ENCODE measurements at regions not wholly inside any gene's neighbourhood (a gene's known extent, or its start where the extent isn't known, plus 50 kb on each side); places are given as distances from the start of the nearest gene placed in this dataset.

DNA sequence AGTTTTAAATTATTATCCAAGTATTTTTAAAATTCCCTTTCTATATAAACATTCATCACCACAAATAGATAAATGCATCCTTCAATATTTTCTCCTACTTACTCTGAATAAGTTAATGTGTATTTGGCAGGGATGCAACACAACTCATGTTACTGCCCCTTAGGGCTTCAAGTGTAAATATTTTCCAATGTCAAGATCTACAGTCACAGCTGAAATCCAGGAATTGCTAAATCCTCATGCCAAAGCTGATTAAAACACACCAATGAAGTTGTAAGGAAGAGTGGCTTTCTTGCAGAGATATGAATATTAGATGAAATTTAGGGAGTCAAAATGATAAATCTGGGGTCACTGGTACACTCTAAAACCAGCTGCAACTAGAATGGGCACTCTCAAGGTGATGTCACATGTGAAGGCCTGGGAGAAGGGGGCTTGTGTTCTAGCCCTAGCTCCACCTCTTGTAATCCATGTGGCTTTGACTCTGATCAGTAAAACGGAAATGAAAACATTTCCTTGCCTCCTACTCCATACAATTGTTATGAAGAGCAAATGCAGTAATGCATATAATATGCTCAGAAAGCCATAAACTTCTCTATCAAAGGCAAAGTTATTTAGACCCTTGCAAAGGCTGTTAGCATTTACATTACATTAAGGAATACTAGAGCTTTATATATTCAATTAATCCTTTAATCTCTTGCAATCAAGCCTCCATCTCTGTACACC is 228.1 kb upstream of the NFE2L3 start:
- DNase-seq = no peak
- Mint-ChIP-seq H3K27me3 (ENCODE audit: insufficient read depth) (no peaks in the 10 kb centered on the region), H3K4me1 (ENCODE audit: low read depth) (no peaks in the 10 kb centered on the region), H3K36me3 (ENCODE audit: low read depth) (no peaks in the 10 kb centered on the region), H3K9me3 (peaks cover 12% of the 10 kb centered on the region), H3K4me3 (no peak overlapping the region), H3K27ac (no peak overlapping the region)
- TF ChIP-seq, protein P1, sequence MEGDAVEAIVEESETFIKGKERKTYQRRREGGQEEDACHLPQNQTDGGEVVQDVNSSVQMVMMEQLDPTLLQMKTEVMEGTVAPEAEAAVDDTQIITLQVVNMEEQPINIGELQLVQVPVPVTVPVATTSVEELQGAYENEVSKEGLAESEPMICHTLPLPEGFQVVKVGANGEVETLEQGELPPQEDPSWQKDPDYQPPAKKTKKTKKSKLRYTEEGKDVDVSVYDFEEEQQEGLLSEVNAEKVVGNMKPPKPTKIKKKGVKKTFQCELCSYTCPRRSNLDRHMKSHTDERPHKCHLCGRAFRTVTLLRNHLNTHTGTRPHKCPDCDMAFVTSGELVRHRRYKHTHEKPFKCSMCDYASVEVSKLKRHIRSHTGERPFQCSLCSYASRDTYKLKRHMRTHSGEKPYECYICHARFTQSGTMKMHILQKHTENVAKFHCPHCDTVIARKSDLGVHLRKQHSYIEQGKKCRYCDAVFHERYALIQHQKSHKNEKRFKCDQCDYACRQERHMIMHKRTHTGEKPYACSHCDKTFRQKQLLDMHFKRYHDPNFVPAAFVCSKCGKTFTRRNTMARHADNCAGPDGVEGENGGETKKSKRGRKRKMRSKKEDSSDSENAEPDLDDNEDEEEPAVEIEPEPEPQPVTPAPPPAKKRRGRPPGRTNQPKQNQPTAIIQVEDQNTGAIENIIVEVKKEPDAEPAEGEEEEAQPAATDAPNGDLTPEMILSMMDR (IDR thresholded peaks at IDR 0.05) = no peak

DNA sequence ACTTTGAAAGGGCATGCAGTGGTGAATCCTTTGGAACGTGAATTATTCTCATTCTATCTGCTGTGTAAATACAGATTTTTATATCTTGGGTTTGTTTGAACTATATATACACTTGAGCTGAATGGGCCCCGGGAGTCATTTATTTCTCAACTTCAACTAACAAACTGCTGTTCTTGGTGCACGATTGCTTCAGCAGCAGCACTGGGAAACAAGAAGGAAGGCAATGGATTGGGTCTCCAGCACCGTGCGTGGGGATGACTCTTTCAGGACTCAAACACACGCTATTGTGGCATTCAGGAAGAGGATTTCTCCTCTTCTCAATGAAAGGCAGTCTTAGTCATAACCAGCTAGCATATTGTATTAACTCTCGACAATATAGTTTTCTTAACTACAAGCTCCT is 226.0 kb upstream of the NFE2L3 start:
- Mint-ChIP-seq H3K4me3 (no peak overlapping the region), H3K36me3 (ENCODE audit: low read depth) (no peaks in the 10 kb centered on the region), H3K27ac (no peak overlapping the region), H3K4me1 (ENCODE audit: low read depth) (no peaks in the 10 kb centered on the region), H3K27me3 (ENCODE audit: insufficient read depth) (no peaks in the 10 kb centered on the region), H3K9me3 (peaks cover 4% of the 10 kb centered on the region)
- TF ChIP-seq, protein P1 (IDR thresholded peaks at IDR 0.05) = no peak
- DNase-seq = no peak

DNA sequence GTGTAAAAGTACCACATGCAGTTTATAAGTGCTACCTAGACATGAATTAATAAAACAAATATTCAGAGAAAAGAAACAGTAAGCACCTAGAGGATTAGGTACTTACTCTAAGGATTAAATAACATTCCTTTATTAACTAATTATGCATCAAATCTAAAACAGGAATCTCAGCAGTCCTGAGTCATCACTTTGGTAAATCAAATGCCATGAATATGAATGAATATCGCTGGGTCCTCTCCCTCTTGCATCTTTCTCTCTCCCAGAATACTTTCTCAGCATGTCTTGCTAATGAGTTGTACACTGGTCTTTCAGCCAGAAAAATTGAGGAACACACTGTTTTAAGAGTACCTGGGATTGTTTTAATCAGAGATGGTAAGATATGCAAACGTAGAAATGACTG is 225.5 kb upstream of the NFE2L3 start:
- DNase-seq = no peak
- H3K36me3 Mint-ChIP-seq (ENCODE audit: low read depth) = no peaks in the 10 kb centered on the region
- no peaks in the 10 kb centered on the region for H3K4me1 Mint-ChIP-seq (ENCODE audit: low read depth)
- peaks cover 4% of the 10 kb centered on the region for H3K9me3 Mint-ChIP-seq
- TF ChIP-seq, protein P1 (IDR thresholded peaks at IDR 0.05) = no peak
- no peak overlapping the region for H3K27ac Mint-ChIP-seq
- H3K27me3 Mint-ChIP-seq (ENCODE audit: insufficient read depth) = no peaks in the 10 kb centered on the region
- H3K4me3 Mint-ChIP-seq = no peak overlapping the region

DNA sequence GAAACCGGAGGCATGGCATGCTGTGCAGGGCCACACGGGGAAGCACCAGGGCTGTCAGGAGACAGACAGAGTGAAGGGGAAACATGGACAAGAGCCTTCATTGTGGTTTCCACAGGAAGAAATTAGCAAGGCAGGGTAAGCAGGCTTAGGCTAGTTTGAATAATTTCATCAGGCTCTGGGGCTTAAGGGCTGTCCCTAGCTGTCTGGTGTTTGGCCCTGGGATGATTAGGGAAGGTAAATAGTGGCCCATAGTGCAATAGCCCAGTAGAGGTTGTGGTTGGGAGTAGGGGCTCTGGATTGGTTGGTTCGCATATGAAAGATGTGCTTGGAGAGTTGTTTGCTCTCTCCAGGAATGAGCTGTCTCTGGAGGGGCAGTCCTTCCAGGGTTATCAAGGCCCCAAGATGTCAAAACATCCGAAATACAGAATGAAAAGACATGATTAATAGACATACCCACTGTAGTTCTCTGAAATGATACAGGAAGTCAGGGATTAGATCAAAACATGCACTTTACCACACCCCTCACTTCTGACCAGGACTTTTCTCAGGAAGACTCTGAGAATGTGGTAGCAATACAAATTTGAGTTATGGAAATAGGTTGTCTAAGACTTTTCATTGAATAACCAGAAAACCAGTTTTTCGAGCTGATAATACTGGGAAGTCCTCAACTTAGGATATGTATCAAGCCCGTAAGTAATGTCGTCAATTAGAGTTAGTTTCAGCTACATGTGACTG is 224.9 kb upstream of the NFE2L3 start:
- no peak for DNase-seq
- H3K4me3 Mint-ChIP-seq = no peak overlapping the region
- H3K9me3 Mint-ChIP-seq = peaks cover 4% of the 10 kb centered on the region; the same call in 1 of the 2 replicates
- no peaks in the 10 kb centered on the region for H3K36me3 Mint-ChIP-seq (ENCODE audit: low read depth)
- TF ChIP-seq, protein P1 (IDR thresholded peaks at IDR 0.05) = no peak
- no peaks in the 10 kb centered on the region for H3K4me1 Mint-ChIP-seq (ENCODE audit: low read depth)
- H3K27ac Mint-ChIP-seq = no peak overlapping the region
- H3K27me3 Mint-ChIP-seq (ENCODE audit: insufficient read depth) = no peaks in the 10 kb centered on the region

DNA sequence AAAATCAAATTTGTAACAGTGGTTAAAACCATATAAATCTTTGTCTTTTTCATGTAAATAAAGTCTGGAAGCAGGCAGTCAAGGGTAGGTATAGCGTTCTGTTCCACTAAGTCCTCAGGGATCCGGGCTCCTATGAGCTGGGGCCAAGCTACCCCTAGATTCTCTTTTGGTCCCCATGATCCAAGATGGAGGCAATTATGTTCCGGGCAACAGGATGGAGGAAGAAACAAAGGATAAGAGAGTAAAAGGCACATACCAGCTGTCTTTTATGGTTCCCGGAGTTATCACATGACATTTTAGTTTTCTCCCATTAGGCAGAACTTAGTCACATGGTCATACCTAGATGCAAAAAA is 224.4 kb upstream of the NFE2L3 start:
- no peak overlapping the region for H3K4me3 Mint-ChIP-seq
- no peaks in the 10 kb centered on the region for H3K4me1 Mint-ChIP-seq (ENCODE audit: low read depth)
- H3K36me3 Mint-ChIP-seq (ENCODE audit: low read depth) = no peaks in the 10 kb centered on the region
- no peaks in the 10 kb centered on the region for H3K27me3 Mint-ChIP-seq (ENCODE audit: insufficient read depth)
- peaks cover 4% of the 10 kb centered on the region; the same call in 1 of the 2 replicates for H3K9me3 Mint-ChIP-seq
- TF ChIP-seq, protein P1 (IDR thresholded peaks at IDR 0.05) = no peak
- DNase-seq = no peak
- no peak overlapping the region for H3K27ac Mint-ChIP-seq

All from HFFc6 (cell line).